ENCODE measurements at regions not wholly inside any gene's neighbourhood (a gene's known extent, or its start where the extent isn't known, plus 50 kb on each side); places are given as distances from the start of the nearest gene placed in this dataset.

- TF ChIP-seq EZH2 (IDR thresholded peaks at IDR 0.05; ENCODE audit: low read depth, unreplicated experiment): no peak
These were observed 154.3 kb upstream of the ARPP21 start (continued) for GRCh38 chr3:35484929-35485530.

- H3K27me3 ChIP-seq (ENCODE audit: insufficient read depth): no peaks in the 10 kb centered on the region
- Mint-ChIP-seq H3K27me3 (ENCODE audit: insufficient read depth, low read depth, poor library complexity) (no peaks in the 10 kb centered on the region), H3K9me3 (peaks cover 14% of the 10 kb centered on the region; the same call in 2 of the 3 replicates), H3K36me3 (ENCODE audit: low read depth) (peaks cover 8% of the 10 kb centered on the region; the same call in 1 of the 3 replicates), H3K4me1 (peaks cover 30% of the 10 kb centered on the region; the same call in 2 of the 3 replicates), H3K4me3 (no peak overlapping the region), H3K27ac (peak overlapping the region; percentile 60)
- no peak overlapping the region for H3K4me2 ChIP-seq
- no peaks in the 10 kb centered on the region for H3K36me3 ChIP-seq (ENCODE audit: insufficient read depth)
- no peak overlapping the region for H3K4me3 ChIP-seq
- H3K4me1 ChIP-seq (ENCODE audit: insufficient read depth): peaks cover 4% of the 10 kb centered on the region; the same call in 1 of the 2 replicates
- H2AFZ ChIP-seq: no peak overlapping the region
- H3K9me2 ChIP-seq (ENCODE audit: insufficient read depth): 0 out of 2 replicates have a peak, but pooled peaks cover 3% of the 10 kb centered on the region
- H3F3A ChIP-seq (replicated peaks; ENCODE audit: low read depth): no peaks in the 10 kb centered on the region
- TF ChIP-seq, protein P1, sequence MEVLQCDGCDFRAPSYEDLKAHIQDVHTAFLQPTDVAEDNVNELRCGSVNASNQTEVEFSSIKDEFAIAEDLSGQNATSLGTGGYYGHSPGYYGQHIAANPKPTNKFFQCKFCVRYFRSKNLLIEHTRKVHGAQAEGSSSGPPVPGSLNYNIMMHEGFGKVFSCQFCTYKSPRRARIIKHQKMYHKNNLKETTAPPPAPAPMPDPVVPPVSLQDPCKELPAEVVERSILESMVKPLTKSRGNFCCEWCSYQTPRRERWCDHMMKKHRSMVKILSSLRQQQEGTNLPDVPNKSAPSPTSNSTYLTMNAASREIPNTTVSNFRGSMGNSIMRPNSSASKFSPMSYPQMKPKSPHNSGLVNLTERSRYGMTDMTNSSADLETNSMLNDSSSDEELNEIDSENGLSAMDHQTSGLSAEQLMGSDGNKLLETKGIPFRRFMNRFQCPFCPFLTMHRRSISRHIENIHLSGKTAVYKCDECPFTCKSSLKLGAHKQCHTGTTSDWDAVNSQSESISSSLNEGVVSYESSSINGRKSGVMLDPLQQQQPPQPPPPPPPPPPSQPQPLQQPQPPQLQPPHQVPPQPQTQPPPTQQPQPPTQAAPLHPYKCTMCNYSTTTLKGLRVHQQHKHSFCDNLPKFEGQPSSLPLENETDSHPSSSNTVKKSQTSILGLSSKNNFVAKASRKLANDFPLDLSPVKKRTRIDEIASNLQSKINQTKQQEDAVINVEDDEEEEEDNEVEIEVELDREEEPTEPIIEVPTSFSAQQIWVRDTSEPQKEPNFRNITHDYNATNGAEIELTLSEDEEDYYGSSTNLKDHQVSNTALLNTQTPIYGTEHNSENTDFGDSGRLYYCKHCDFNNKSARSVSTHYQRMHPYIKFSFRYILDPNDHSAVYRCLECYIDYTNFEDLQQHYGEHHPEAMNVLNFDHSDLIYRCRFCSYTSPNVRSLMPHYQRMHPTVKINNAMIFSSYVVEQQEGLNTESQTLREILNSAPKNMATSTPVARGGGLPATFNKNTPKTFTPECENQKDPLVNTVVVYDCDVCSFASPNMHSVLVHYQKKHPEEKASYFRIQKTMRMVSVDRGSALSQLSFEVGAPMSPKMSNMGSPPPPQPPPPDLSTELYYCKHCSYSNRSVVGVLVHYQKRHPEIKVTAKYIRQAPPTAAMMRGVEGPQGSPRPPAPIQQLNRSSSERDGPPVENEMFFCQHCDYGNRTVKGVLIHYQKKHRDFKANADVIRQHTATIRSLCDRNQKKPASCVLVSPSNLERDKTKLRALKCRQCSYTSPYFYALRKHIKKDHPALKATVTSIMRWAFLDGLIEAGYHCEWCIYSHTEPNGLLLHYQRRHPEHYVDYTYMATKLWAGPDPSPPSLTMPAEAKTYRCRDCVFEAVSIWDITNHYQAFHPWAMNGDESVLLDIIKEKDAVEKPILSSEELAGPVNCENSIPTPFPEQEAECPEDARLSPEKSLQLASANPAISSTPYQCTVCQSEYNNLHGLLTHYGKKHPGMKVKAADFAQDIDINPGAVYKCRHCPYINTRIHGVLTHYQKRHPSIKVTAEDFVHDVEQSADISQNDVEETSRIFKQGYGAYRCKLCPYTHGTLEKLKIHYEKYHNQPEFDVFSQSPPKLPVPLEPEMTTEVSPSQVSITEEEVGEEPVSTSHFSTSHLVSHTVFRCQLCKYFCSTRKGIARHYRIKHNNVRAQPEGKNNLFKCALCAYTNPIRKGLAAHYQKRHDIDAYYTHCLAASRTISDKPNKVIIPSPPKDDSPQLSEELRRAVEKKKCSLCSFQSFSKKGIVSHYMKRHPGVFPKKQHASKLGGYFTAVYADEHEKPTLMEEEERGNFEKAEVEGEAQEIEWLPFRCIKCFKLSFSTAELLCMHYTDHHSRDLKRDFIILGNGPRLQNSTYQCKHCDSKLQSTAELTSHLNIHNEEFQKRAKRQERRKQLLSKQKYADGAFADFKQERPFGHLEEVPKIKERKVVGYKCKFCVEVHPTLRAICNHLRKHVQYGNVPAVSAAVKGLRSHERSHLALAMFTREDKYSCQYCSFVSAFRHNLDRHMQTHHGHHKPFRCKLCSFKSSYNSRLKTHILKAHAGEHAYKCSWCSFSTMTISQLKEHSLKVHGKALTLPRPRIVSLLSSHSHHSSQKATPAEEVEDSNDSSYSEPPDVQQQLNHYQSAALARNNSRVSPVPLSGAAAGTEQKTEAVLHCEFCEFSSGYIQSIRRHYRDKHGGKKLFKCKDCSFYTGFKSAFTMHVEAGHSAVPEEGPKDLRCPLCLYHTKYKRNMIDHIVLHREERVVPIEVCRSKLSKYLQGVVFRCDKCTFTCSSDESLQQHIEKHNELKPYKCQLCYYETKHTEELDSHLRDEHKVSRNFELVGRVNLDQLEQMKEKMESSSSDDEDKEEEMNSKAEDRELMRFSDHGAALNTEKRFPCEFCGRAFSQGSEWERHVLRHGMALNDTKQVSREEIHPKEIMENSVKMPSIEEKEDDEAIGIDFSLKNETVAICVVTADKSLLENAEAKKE (CRISPR knock-in tag; IDR thresholded peaks at IDR 0.05): no peak
- TF ChIP-seq CTCF (conservative IDR thresholded peaks at IDR 0.05; ENCODE audit: low read depth in 2 of 2) (no peak; a peak in 1 of 4 replicates), REST (IDR thresholded peaks at IDR 0.05; ENCODE audit: unreplicated experiment) (no peak), EZH2 (IDR thresholded peaks at IDR 0.05; ENCODE audit: low read depth, unreplicated experiment) (no peak), CREB1 (CRISPR knock-in tag; IDR thresholded peaks at IDR 0.05; ENCODE audit: low read depth) (no peak), STAT1 (IDR thresholded peaks at IDR 0.05; ENCODE audit: unreplicated experiment) (no peak), POLR2AphosphoS5 (IDR thresholded peaks at IDR 0.05; ENCODE audit: low read depth) (no peak), JUNB (IDR thresholded peaks at IDR 0.05; ENCODE audit: unreplicated experiment) (no peak), NANOG (IDR thresholded peaks at IDR 0.05; ENCODE audit: borderline replicate concordance) (no peak), EZH2phosphoT487 (IDR thresholded peaks at IDR 0.05; ENCODE audit: unreplicated experiment) (no peak), ZNF114 (CRISPR knock-in tag; IDR thresholded peaks at IDR 0.05) (no peak), ZNF331 (CRISPR knock-in tag; IDR thresholded peaks at IDR 0.05; ENCODE audit: low read depth) (no peak)
- TF ChIP-seq, protein P2, sequence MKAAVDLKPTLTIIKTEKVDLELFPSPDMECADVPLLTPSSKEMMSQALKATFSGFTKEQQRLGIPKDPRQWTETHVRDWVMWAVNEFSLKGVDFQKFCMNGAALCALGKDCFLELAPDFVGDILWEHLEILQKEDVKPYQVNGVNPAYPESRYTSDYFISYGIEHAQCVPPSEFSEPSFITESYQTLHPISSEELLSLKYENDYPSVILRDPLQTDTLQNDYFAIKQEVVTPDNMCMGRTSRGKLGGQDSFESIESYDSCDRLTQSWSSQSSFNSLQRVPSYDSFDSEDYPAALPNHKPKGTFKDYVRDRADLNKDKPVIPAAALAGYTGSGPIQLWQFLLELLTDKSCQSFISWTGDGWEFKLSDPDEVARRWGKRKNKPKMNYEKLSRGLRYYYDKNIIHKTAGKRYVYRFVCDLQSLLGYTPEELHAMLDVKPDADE (IDR thresholded peaks at IDR 0.05): no peak
- ATAC-seq (peak; percentile 39; the same call in 2 of the 3 replicates), DNase-seq (ENCODE audit: low spot score) (peak; percentile 11)
- no peaks in the 10 kb centered on the region for H3K79me2 ChIP-seq (replicated peaks; ENCODE audit: insufficient read depth)
- H4K20me1 ChIP-seq (replicated peaks; ENCODE audit: insufficient read depth): no peaks in the 10 kb centered on the region
- H3K27ac ChIP-seq (ENCODE audit: low read depth): no peak overlapping the region
These were observed 153.0 kb upstream of the ARPP21 start for GRCh38 chr3:35486295-35486694.

Data from GM23338 (cell line).